ENCODE measurements at regions not wholly inside any gene's neighbourhood (a gene's known extent, or its start where the extent isn't known, plus 50 kb on each side); places are given as distances from the start of the nearest gene placed in this dataset.

GRCh38 chr5:105745111-105745510 lies 1925.6 kb downstream of the EFNA5 start:
- TF ChIP-seq PRDM1 (tag by site-specific recombination; IDR thresholded peaks at IDR 0.05) (no peak), ZNF10 (tag by site-specific recombination; IDR thresholded peaks at IDR 0.05) (no peak), GLI2 (tag by site-specific recombination; IDR thresholded peaks at IDR 0.05; ENCODE audit: borderline replicate concordance, low read depth) (no peak), ZSCAN30 (tag by site-specific recombination; IDR thresholded peaks at IDR 0.05) (no peak), ZNF223 (tag by site-specific recombination; IDR thresholded peaks at IDR 0.05) (no peak), ZNF155 (tag by site-specific recombination; IDR thresholded peaks at IDR 0.05) (no peak), TRIM28 (IDR thresholded peaks at IDR 0.05; ENCODE audit: borderline replicate concordance, low read length) (no peak), ZNF837 (tag by site-specific recombination; IDR thresholded peaks at IDR 0.05) (no peak), SCRT1 (tag by site-specific recombination; IDR thresholded peaks at IDR 0.05; ENCODE audit: borderline replicate concordance) (no peak), REST (tag by site-specific recombination; IDR thresholded peaks at IDR 0.05) (no peak), ZNF488 (tag by site-specific recombination; IDR thresholded peaks at IDR 0.05) (no peak), ZNF624 (tag by site-specific recombination; IDR thresholded peaks at IDR 0.05) (no peak), ZNF654 (tag by site-specific recombination; IDR thresholded peaks at IDR 0.05; ENCODE audit: low read depth) (no peak), ZNF280D (tag by site-specific recombination; IDR thresholded peaks at IDR 0.05) (no peak), ZBTB17 (tag by site-specific recombination; IDR thresholded peaks at IDR 0.05) (no peak)
- ChIA-PET POLR2A (no interaction called here), CTCF (interaction anchor here (0.6 kb wide), 2 partner anchors 932 to 1058 kb away, joined by 3 to 4 read pairs; no protein-coding TSS in a partner anchor)
- Histone ChIP-seq H3K4me1 (ENCODE audit: control insufficient read depth, insufficient read depth, low read length) (no peaks in the 10 kb centered on the region), H3K4me3 (ENCODE audit: low read depth, low read length) (no peak overlapping the region), H3K27ac (ENCODE audit: extremely low read depth, low read depth, low read length) (no peak overlapping the region), H3K36me3 (ENCODE audit: control insufficient read depth in 2 of 2, insufficient read depth in 1 of 2, low read length in 2 of 2) (no peaks in the 10 kb centered on the region), H3K9me3 (ENCODE audit: control insufficient read depth, insufficient read depth, low read depth, low read length) (no peaks in the 10 kb centered on the region)

GRCh38 chr5:105740242-105740641 lies 1930.5 kb downstream of the EFNA5 start:
- POLR2A ChIA-PET: no interaction called here
- no peaks in the 10 kb centered on the region for H3K4me1 ChIP-seq (ENCODE audit: control insufficient read depth, insufficient read depth, low read length)
- TF ChIP-seq ZBTB7A (tag by site-specific recombination; IDR thresholded peaks at IDR 0.05; ENCODE audit: low read depth) (no peak), TSHZ1 (tag by site-specific recombination; IDR thresholded peaks at IDR 0.05; ENCODE audit: borderline replicate concordance) (no peak), ZFP69B (tag by site-specific recombination; IDR thresholded peaks at IDR 0.05) (no peak), ZFP37 (tag by site-specific recombination; IDR thresholded peaks at IDR 0.05) (no peak), ZNF174 (tag by site-specific recombination; IDR thresholded peaks at IDR 0.05) (no peak), ZNF837 (tag by site-specific recombination; IDR thresholded peaks at IDR 0.05) (no peak), ZNF449 (tag by site-specific recombination; IDR thresholded peaks at IDR 0.05) (no peak)

More at GRCh38 chr5:105740242-105740641, 1930.5 kb downstream of the EFNA5 start:
- no peak overlapping the region for H3K4me3 ChIP-seq (ENCODE audit: low read depth, low read length)
- H3K36me3 ChIP-seq (ENCODE audit: control insufficient read depth in 2 of 2, insufficient read depth in 1 of 2, low read length in 2 of 2): no peaks in the 10 kb centered on the region
- H3K27ac ChIP-seq (ENCODE audit: extremely low read depth, low read depth, low read length): no peak overlapping the region
- H3K9me3 ChIP-seq (ENCODE audit: control insufficient read depth, insufficient read depth, low read depth, low read length): no peaks in the 10 kb centered on the region
- CTCF ChIA-PET: no interaction called here

Data from HEK293 (cell line).